ENCODE measurements at regions not wholly inside any gene's neighbourhood (a gene's known extent, or its start where the extent isn't known, plus 50 kb on each side); places are given as distances from the start of the nearest gene placed in this dataset.

DNA sequence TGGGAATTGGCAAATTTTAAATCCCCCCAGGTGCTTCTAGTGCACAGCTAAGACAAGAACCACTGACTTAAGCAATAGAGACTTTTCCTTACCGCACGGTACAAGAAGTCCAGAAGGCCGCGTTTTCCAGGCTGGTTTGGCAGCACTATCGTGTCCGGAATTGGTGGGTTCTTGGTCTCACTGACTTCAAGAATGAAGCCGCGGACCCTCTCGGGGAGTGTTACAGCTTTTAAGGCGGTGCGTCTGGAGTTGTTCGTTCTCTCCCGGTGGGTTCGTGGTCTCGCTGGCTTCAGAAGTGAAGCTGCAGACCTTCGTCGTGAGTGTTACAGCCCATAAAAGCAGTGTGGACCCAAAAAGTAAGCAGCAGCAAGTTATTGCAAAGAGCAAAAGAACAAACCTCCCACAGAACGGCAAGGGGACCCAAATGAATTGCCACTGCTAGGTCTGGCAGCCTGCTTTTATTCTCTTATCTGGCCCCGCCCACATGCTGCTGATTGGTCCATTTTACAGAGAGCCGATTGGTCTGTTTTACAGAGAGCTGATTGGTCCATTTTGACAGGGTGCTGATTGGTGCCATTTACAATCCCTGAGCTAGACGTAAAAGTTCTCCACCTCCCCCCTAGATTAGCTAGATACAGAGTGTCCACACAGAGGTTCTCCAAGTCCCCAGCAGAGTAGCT is 264.5 kb downstream of the PREX1 start:
- DNase-seq (ENCODE audit: low read depth, low spot score), result no peak
- H3K4me1 Mint-ChIP-seq, result peaks cover 12% of the 10 kb centered on the region
- no peak overlapping the region for H3K27ac Mint-ChIP-seq (ENCODE audit: unreplicated experiment)
- H3K4me3 Mint-ChIP-seq, result no peak overlapping the region
- peaks cover 2% of the 10 kb centered on the region for H3K36me3 Mint-ChIP-seq (ENCODE audit: low read depth)
- H3K9me3 Mint-ChIP-seq, result peaks cover 2% of the 10 kb centered on the region
- peaks cover 9% of the 10 kb centered on the region for H3K27me3 Mint-ChIP-seq (ENCODE audit: low read depth)
- TF ChIP-seq, protein P1, sequence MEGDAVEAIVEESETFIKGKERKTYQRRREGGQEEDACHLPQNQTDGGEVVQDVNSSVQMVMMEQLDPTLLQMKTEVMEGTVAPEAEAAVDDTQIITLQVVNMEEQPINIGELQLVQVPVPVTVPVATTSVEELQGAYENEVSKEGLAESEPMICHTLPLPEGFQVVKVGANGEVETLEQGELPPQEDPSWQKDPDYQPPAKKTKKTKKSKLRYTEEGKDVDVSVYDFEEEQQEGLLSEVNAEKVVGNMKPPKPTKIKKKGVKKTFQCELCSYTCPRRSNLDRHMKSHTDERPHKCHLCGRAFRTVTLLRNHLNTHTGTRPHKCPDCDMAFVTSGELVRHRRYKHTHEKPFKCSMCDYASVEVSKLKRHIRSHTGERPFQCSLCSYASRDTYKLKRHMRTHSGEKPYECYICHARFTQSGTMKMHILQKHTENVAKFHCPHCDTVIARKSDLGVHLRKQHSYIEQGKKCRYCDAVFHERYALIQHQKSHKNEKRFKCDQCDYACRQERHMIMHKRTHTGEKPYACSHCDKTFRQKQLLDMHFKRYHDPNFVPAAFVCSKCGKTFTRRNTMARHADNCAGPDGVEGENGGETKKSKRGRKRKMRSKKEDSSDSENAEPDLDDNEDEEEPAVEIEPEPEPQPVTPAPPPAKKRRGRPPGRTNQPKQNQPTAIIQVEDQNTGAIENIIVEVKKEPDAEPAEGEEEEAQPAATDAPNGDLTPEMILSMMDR (conservative IDR thresholded peaks at IDR 0.05), result no peak

DNA sequence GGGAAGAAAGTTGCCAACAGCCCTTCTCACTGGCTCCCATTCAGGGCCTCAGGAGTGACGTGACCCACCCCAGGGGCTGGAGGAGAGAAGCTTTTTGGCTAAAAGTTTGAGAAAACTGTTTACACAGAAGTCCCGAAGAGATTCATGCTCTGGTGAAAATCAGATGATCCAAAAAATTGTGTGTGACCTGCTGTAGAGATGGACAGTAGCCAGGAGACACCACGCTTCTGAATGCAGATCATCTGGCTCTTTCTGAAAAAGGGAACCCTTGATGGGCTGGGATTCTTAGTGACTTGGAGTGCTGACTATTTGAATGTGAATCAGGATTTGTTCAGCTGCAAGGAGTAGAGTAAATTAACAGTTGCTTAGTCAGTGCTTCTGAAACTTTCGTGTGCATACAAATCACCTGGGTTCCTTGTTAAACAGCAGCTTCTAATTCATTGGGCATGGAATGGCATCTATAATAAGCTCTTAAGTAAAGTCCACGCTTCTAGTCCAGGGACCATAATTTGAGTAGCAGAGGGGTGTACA is 265.1 kb downstream of the PREX1 start:
- H3K4me1 Mint-ChIP-seq, result peaks cover 18% of the 10 kb centered on the region
- H3K27me3 Mint-ChIP-seq (ENCODE audit: low read depth), result peaks cover 6% of the 10 kb centered on the region
- H3K27ac Mint-ChIP-seq (ENCODE audit: unreplicated experiment), result no peak overlapping the region
- TF ChIP-seq, protein P1 (conservative IDR thresholded peaks at IDR 0.05), result no peak
- peaks cover 2% of the 10 kb centered on the region for H3K9me3 Mint-ChIP-seq
- no peak for DNase-seq (ENCODE audit: low read depth, low spot score)
- H3K36me3 Mint-ChIP-seq (ENCODE audit: low read depth), result peaks cover 2% of the 10 kb centered on the region
- no peak overlapping the region for H3K4me3 Mint-ChIP-seq

DNA sequence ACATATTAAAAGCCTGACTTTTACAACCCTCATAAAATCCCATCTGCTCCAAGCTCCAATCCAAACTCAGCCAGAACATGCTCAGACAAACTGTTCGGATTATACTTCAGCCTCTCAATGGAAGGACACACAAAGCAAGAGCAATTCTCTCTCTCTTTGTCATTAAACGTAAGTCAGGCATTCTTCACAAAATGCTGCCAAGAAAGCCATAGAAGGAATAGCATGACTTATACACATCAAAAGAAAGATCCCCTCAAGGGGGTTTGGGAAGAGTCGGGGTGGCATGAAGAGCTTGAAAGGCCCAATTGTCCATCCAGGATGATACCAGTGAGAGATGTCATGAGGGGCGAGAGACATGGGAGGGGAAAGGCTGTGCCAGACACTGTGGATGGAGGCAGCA is 268.9 kb downstream of the PREX1 start:
- Mint-ChIP-seq H3K27ac (ENCODE audit: unreplicated experiment) (no peak overlapping the region), H3K36me3 (ENCODE audit: low read depth) (peaks cover 2% of the 10 kb centered on the region), H3K27me3 (ENCODE audit: low read depth) (no peaks in the 10 kb centered on the region), H3K4me1 (peaks cover 21% of the 10 kb centered on the region), H3K9me3 (peaks cover 2% of the 10 kb centered on the region), H3K4me3 (no peak overlapping the region)
- DNase-seq (ENCODE audit: low read depth, low spot score), result no peak
- TF ChIP-seq, protein P1 (conservative IDR thresholded peaks at IDR 0.05), result no peak

DNA sequence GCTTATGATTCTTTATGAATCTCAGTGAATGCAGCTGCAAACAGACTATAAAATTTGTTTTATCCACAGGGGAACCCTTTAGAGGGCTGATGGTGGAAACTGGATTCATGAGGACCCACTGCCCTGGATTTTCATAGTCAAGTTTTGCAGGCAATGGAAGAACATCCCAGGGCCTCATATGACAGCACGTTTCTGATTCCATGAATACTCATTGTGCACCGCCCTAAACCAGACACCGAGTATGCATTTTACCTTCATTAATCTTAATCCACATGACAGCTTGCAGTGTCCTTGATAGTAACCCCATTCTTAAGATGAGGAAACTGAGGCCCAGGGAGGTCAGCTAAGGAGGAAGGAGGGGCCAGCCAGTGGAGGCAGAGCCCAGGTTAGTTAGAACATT is 270.4 kb downstream of the PREX1 start:
- no peak for DNase-seq (ENCODE audit: low read depth, low spot score)
- Mint-ChIP-seq H3K9me3 (no peaks in the 10 kb centered on the region), H3K27me3 (ENCODE audit: low read depth) (no peaks in the 10 kb centered on the region), H3K4me3 (no peak overlapping the region), H3K27ac (ENCODE audit: unreplicated experiment) (no peak overlapping the region), H3K4me1 (peaks cover 26% of the 10 kb centered on the region), H3K36me3 (ENCODE audit: low read depth) (no peaks in the 10 kb centered on the region)
- TF ChIP-seq, protein P1 (conservative IDR thresholded peaks at IDR 0.05), result no peak

DNA sequence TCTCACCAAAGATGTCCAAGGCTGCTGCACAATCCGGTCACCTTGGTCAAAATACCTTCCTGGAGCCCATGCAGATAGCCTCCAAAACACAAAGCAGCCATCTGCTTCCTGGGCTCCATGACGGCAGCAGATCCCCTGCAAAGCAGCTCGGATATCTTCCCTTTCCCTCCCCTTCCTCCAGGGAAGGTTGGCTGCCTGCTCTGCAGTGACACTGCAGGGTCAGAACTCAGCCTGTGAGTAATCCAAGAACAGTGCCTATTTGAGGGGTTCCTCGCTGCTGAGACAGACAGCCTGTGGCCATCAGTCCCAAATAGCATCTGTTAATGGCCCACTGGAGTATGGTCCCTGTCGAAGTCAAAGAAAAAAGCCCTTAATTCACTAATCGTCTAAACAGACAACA is 270.8 kb downstream of the PREX1 start:
- H3K4me3 Mint-ChIP-seq, result no peak overlapping the region
- DNase-seq (ENCODE audit: low read depth, low spot score), result no peak
- no peaks in the 10 kb centered on the region for H3K27me3 Mint-ChIP-seq (ENCODE audit: low read depth)
- peaks cover 28% of the 10 kb centered on the region for H3K4me1 Mint-ChIP-seq
- no peaks in the 10 kb centered on the region for H3K36me3 Mint-ChIP-seq (ENCODE audit: low read depth)
- no peaks in the 10 kb centered on the region for H3K9me3 Mint-ChIP-seq
- no peak overlapping the region for H3K27ac Mint-ChIP-seq (ENCODE audit: unreplicated experiment)
- TF ChIP-seq, protein P1 (conservative IDR thresholded peaks at IDR 0.05), result no peak
